H1 (cell line): ENCODE measurements at regions not wholly inside any gene's neighbourhood (a gene's known extent, or its start where the extent isn't known, plus 50 kb on each side); places are given as distances from the start of the nearest gene placed in this dataset.

Experiments
- KDM4A ChIP-seq: IDR thresholded peaks from one replicate; pipeline ENCODE4 v1.7.1; 2012; ENCODE audit warnings: low read depth, mild to moderate bottlenecking, moderate library complexity, low read length, inconsistent platforms; ENCODE audit not compliant: severe bottlenecking
- NANOG ChIP-seq: IDR thresholded peaks from 2 replicates; pipeline ENCODE4 v1.6.1; 2011; ENCODE audit warnings: low read length, low read depth, mild to moderate bottlenecking, inconsistent platforms; ENCODE audit not compliant: insufficient read depth, poor library complexity, severe bottlenecking
- TCF12 ChIP-seq: IDR thresholded peaks from 2 replicates; pipeline ENCODE4 v1.6.1; 2011; ENCODE audit warnings: low read depth, mild to moderate bottlenecking, low read length
- ZNF274 ChIP-seq: IDR thresholded peaks from 2 replicates; pipeline ENCODE4 v1.7.0; 2012; ENCODE audit warnings: low read length, borderline replicate concordance; ENCODE audit errors: extremely low read depth
- TF ChIP-seq, protein P1 (sequence below): IDR thresholded peaks from 2 replicates; pipeline ENCODE4 v1.6.1; 2012; ENCODE audit warnings: inconsistent platforms
- TF ChIP-seq, protein P2 (sequence below): IDR thresholded peaks from 2 replicates; pipeline ENCODE4 v1.6.1; 2011; ENCODE audit warnings: low read depth, mild to moderate bottlenecking, low read length; ENCODE audit not compliant: insufficient read depth

DNA sequence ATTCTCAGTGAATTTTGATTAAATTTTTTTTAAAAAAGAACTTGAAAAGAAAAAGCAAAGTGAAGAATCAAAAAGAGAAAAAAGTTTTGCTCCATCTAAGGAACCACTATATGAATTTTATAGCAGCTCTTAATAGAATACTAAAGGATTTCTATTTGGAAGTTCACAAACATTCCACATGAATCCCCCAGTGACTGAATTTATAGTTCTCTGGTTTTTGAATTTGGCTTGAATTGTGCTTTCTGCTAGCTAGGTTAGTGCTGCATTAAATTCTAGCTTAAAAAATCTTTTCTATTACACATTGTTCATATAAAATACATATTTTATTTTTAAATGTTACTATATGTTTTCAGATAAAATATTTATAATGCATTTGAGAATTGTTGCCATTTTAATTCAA lies 675.4 kb downstream of the RERGL start (continued):
- TF ChIP-seq, protein P1, sequence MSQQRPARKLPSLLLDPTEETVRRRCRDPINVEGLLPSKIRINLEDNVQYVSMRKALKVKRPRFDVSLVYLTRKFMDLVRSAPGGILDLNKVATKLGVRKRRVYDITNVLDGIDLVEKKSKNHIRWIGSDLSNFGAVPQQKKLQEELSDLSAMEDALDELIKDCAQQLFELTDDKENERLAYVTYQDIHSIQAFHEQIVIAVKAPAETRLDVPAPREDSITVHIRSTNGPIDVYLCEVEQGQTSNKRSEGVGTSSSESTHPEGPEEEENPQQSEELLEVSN, result no peak
- TF ChIP-seq NANOG (no peak), ZNF274 (no peak), TCF12 (no peak), KDM4A (no peak)
- TF ChIP-seq, protein P2, sequence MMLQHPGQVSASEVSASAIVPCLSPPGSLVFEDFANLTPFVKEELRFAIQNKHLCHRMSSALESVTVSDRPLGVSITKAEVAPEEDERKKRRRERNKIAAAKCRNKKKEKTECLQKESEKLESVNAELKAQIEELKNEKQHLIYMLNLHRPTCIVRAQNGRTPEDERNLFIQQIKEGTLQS, result no peak
